BLaER1 treated with 17β-estradiol and CSF1 and Interleukin-3, amounts not matched to agents 10 nM and 100 nM (cell line): ENCODE measurements at regions not wholly inside any gene's neighbourhood (a gene's known extent, or its start where the extent isn't known, plus 50 kb on each side); places are given as distances from the start of the nearest gene placed in this dataset.

ENCODE experiments used
- H3K27ac ChIP-seq, 11 experiments: shearing (Covaris generic); formaldehyde crosslinking; 2 replicates each; pipeline ENCODE4 v1.8.1; 2022
- H3K27me3 ChIP-seq, 11 experiments: shearing (Covaris generic); formaldehyde crosslinking; 2 replicates each; pipeline ENCODE4 v1.8.1; 2022
- H3K36me3 ChIP-seq, 11 experiments: shearing (Covaris generic); formaldehyde crosslinking; 2 replicates each; pipeline ENCODE4 v1.8.1; 2022
- H3K4me1 ChIP-seq, 10 experiments: shearing (Covaris generic); formaldehyde crosslinking; 2 replicates each; pipeline ENCODE4 v1.8.1; 2022
- H3K4me2 ChIP-seq, 11 experiments: shearing (Covaris generic); formaldehyde crosslinking; 2 replicates each; pipeline ENCODE4 v1.8.1; 2022
- H3K4me3 ChIP-seq, 10 experiments: shearing (Covaris generic); formaldehyde crosslinking; 2 replicates each; pipeline ENCODE4 v1.8.1; 2022
- H3K9ac ChIP-seq, 11 experiments: shearing (Covaris generic); formaldehyde crosslinking; 2 replicates each; pipeline ENCODE4 v1.8.1; 2022
- H3K9me3 ChIP-seq, 11 experiments: shearing (Covaris generic); formaldehyde crosslinking; replicated peaks in 1 of 11; 2 replicates each; pipeline ENCODE4 v1.8.1; 2022
- H4K20me1 ChIP-seq, 11 experiments: shearing (Covaris generic); formaldehyde crosslinking; 2 replicates each; pipeline ENCODE4 v1.8.1; 2022
- Cebpa-rat ChIP-seq, 11 experiments: shearing (Covaris generic); IDR thresholded peaks; 2 replicates each; pipeline ENCODE4 v1.8.1; 2022

DNA sequence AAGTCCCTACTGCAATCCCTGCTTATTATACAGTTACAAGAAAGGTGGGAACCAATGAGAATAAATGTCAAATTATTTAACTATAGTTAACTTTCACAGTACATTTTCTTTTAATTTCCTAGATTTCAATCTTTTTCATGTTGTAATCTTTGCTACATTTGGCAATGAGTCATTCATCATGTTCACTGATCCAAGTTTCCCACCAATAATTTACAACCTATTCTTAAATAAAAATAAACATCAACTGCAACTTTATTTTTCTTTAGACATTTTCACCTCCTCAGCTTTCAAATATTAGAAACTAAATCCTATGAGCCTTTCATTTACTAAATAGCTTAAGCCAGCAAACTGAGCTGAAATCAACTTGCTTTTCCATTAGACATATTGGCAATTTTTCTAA is 541.3 kb upstream of the BTBD3 start:
- no peaks in the 10 kb centered on the region for H3K36me3 ChIP-seq
- H3K27me3 ChIP-seq, result no peaks in the 10 kb centered on the region
- H3K4me1 ChIP-seq, result no peaks in the 10 kb centered on the region
- H4K20me1 ChIP-seq, result no peaks in the 10 kb centered on the region
- no peak overlapping the region for H3K4me2 ChIP-seq
- TF ChIP-seq Cebpa-rat (IDR thresholded peaks at IDR 0.05), result no peak
- peaks cover 0 to 9% (median 0%) of the 10 kb centered on the region in 11 experiments; a peak in 2 of 22 replicates for H3K9me3 ChIP-seq
- no peak overlapping the region for H3K27ac ChIP-seq
- H3K9ac ChIP-seq, result no peak overlapping the region
- no peak overlapping the region for H3K4me3 ChIP-seq

DNA sequence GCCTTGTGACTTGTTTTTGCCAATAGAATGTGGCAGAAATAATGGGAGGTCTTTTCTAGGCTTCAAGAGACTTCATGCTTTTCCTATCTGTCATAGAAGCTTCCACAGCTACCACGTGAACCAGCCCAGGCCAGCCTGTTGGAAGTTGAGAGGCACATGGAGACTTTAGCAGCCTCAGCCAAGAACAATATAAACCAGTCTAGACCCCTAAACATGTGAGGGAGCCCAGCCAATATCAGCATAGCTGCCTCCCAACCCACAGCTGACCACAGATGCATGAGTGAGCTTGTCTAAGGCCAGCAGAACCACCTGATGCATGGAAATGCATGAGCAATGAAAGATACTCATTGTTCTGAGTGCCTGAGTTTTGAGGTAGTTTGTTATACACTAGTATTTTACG is 540.7 kb upstream of the BTBD3 start:
- Histone ChIP-seq H3K4me3 (no peak overlapping the region), H3K4me1 (no peaks in the 10 kb centered on the region), H3K27ac (no peak overlapping the region), H3K36me3 (no peaks in the 10 kb centered on the region), H3K9me3 (peaks cover 0 to 9% (median 0%) of the 10 kb centered on the region in 11 experiments; a peak in 2 of 22 replicates), H3K4me2 (no peak overlapping the region), H3K27me3 (no peaks in the 10 kb centered on the region), H3K9ac (no peak overlapping the region), H4K20me1 (no peaks in the 10 kb centered on the region)
- TF ChIP-seq Cebpa-rat (IDR thresholded peaks at IDR 0.05), result no peak

DNA sequence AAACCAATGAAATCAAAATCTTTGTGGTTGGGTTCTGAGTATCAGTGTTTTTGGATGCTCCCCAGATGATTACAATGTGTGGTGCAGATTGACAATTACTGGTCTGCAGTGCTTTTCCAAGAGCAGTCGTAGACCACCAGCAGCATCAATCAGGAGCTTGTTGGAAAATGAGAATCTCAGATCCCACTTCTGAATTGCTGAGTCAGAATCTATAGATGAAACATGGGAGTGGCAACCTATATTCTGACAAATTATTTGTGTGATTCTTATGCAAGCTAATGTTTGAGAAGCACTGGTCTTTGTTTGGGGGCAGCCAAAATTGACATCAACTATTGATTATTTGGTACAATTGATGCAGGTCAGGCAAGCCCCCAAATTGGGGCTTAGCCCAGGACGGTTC is 539.9 kb upstream of the BTBD3 start:
- Histone ChIP-seq H3K27ac (no peak overlapping the region), H3K4me1 (no peaks in the 10 kb centered on the region), H3K9me3 (peaks cover 0 to 9% (median 0%) of the 10 kb centered on the region in 11 experiments; a peak in 2 of 22 replicates), H3K4me2 (no peak overlapping the region), H3K27me3 (no peaks in the 10 kb centered on the region), H3K36me3 (no peaks in the 10 kb centered on the region), H4K20me1 (no peaks in the 10 kb centered on the region), H3K9ac (no peak overlapping the region), H3K4me3 (no peak overlapping the region)
- no peak for TF ChIP-seq Cebpa-rat (IDR thresholded peaks at IDR 0.05)

- Histone ChIP-seq H4K20me1 (no peaks in the 10 kb centered on the region), H3K36me3 (no peaks in the 10 kb centered on the region), H3K9me3 (peaks cover 0 to 9% (median 0%) of the 10 kb centered on the region in 11 experiments; a peak in 2 of 22 replicates), H3K27ac (no peak overlapping the region), H3K4me1 (no peaks in the 10 kb centered on the region), H3K4me2 (no peak overlapping the region), H3K9ac (no peak overlapping the region), H3K27me3 (no peaks in the 10 kb centered on the region), H3K4me3 (no peak overlapping the region)
- no peak for TF ChIP-seq Cebpa-rat (IDR thresholded peaks at IDR 0.05)
Measured at GRCh38 chr20:11378252-11378651, 539.4 kb upstream of the BTBD3 start.

GRCh38 chr20:11379257-11380011 is 538.3 kb upstream of the BTBD3 start:
- no peaks in the 10 kb centered on the region for H3K36me3 ChIP-seq
- no peak for TF ChIP-seq Cebpa-rat (IDR thresholded peaks at IDR 0.05)
- no peak overlapping the region for H3K4me3 ChIP-seq
- H3K4me1 ChIP-seq, result no peaks in the 10 kb centered on the region
- H3K9ac ChIP-seq, result no peak overlapping the region
- no peak overlapping the region for H3K4me2 ChIP-seq
- H3K27ac ChIP-seq, result no peak overlapping the region
- H3K9me3 ChIP-seq, result peaks cover 0 to 9% (median 0%) of the 10 kb centered on the region in 11 experiments; a peak in 2 of 22 replicates
- H4K20me1 ChIP-seq, result no peaks in the 10 kb centered on the region
- no peaks in the 10 kb centered on the region for H3K27me3 ChIP-seq

DNA sequence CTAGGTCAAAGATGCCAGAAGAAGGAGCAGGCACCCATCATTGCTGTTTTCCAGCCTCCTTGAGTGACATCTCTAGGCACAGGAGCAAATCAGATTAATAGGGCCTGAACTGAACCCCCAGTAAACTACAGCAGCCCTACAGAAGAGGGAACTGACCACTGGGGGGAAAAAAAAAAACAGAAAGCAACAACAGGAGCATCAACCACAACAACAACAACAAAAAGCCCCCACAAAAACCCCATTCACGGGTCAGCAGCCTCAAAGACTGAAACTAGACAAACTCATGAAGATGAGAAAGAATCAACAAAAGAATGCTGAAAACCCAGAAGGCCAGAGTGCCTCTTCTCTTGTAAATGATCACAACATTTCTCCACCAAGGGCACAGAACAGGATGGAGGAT is 537.4 kb upstream of the BTBD3 start:
- no peaks in the 10 kb centered on the region for H4K20me1 ChIP-seq
- no peak overlapping the region for H3K4me2 ChIP-seq
- no peak overlapping the region for H3K27ac ChIP-seq
- peaks cover 0 to 9% (median 0%) of the 10 kb centered on the region in 11 experiments; a peak in 2 of 22 replicates for H3K9me3 ChIP-seq
- no peaks in the 10 kb centered on the region for H3K27me3 ChIP-seq
- H3K36me3 ChIP-seq, result no peaks in the 10 kb centered on the region
- H3K4me3 ChIP-seq, result no peak overlapping the region
- no peaks in the 10 kb centered on the region for H3K4me1 ChIP-seq
- no peak for TF ChIP-seq Cebpa-rat (IDR thresholded peaks at IDR 0.05)
- no peak overlapping the region for H3K9ac ChIP-seq

DNA sequence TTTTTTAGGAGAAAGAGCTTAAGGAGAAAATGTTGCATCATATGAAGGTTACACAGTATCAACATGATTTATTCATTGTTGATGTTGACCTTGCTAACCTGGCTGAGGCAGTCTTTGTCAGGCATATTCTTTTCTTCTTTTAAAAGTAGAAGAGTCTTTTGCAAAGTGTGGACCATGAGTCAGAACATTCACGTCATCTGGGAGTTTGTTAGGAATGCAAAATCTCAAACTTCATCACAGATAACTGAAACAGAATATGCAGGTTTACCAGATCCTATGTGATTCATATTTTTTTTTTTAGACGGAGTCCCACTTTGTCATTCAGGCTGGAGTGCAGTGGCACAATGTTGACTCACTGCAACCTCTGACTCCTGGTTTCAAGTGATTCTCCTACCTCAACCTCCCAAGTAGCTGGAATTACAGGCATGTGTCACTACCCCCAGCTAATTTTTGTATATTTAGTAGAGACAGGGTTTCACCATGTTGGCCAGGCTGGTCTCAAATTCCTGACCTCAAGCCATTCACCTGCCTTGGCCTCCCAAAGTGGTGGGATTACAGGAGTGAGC is 530.4 kb upstream of the BTBD3 start:
- Histone ChIP-seq H3K9me3 (no peaks in the 10 kb centered on the region), H3K27me3 (no peaks in the 10 kb centered on the region), H3K27ac (no peak overlapping the region), H3K9ac (no peak overlapping the region), H3K36me3 (no peaks in the 10 kb centered on the region), H3K4me1 (no peaks in the 10 kb centered on the region), H3K4me2 (no peak overlapping the region), H3K4me3 (no peak overlapping the region), H4K20me1 (no peaks in the 10 kb centered on the region)
- TF ChIP-seq Cebpa-rat (IDR thresholded peaks at IDR 0.05), result no peak

- no peak overlapping the region for H3K27ac ChIP-seq
- H3K4me1 ChIP-seq, result no peaks in the 10 kb centered on the region
- TF ChIP-seq Cebpa-rat (IDR thresholded peaks at IDR 0.05), result no peak
- no peaks in the 10 kb centered on the region for H3K36me3 ChIP-seq
- H3K9ac ChIP-seq, result no peak overlapping the region
- H3K4me3 ChIP-seq, result no peak overlapping the region
- H3K4me2 ChIP-seq, result no peak overlapping the region
- no peaks in the 10 kb centered on the region for H3K9me3 ChIP-seq
- H4K20me1 ChIP-seq, result no peaks in the 10 kb centered on the region
- H3K27me3 ChIP-seq, result no peaks in the 10 kb centered on the region
Measured at GRCh38 chr20:11389186-11389585, 528.5 kb upstream of the BTBD3 start.

DNA sequence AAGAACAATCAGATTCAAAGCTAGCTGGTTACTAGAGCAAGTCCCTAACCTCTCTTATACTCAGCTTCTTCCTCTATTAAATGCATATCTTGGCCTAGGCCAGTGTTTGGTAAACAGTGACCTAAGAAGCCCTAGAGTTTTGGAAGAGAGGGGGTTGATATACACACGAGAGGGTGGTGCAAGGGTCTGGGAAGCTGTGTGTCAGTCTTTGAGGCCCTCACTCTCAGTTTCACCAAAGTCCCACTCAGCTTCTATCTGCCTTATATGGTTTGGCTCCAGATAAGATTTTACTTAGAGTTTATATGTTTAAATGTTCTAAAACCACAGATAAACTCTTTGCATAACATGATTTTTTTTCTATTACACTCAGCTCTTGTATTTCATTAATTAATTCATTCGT is 526.1 kb upstream of the BTBD3 start:
- H3K27ac ChIP-seq, result no peak overlapping the region
- no peak overlapping the region for H3K9ac ChIP-seq
- H3K4me2 ChIP-seq, result no peak overlapping the region
- H3K9me3 ChIP-seq, result no peaks in the 10 kb centered on the region
- no peaks in the 10 kb centered on the region for H3K4me1 ChIP-seq
- TF ChIP-seq Cebpa-rat (IDR thresholded peaks at IDR 0.05), result no peak
- no peaks in the 10 kb centered on the region for H3K36me3 ChIP-seq
- H3K4me3 ChIP-seq, result no peak overlapping the region
- no peaks in the 10 kb centered on the region for H4K20me1 ChIP-seq
- H3K27me3 ChIP-seq, result no peaks in the 10 kb centered on the region
